HEK293 (cell line): ENCODE measurements at regions not wholly inside any gene's neighbourhood (a gene's known extent, or its start where the extent isn't known, plus 50 kb on each side); places are given as distances from the start of the nearest gene placed in this dataset.

Experiments
- CTCF ChIA-PET: fragments of 350-600 bp; formaldehyde crosslinking; extraction: SDS; loops from one replicate; lab custom pipeline; 2021; ENCODE audit warnings: antibody characterized with exemption; lab: Yijun Ruan, JAX
- POLR2A ChIA-PET: fragments of 300-600 bp; formaldehyde crosslinking; extraction: SDS; loops from one replicate; lab custom pipeline; 2020; ENCODE audit warnings: antibody characterized with exemption, inconsistent platforms; lab: Yijun Ruan, JAX
- H3K27ac ChIP-seq: fragments of 200-500 bp; sonication (Bioruptor generic); 2 replicates; pipeline ENCODE4 v1.5.1; 2014; ENCODE audit warnings: low read depth, low read length, control low read depth, inconsistent platforms; ENCODE audit errors: extremely low read depth
- H3K36me3 ChIP-seq, 2 experiments: fragments of 200-500 bp in 1 of 2; sonication (Bioruptor generic) in 1 of 2; 1 replicate in 1 of 2; 2 replicates in 1 of 2; pipeline ENCODE4 v1.5.1; 2014 to 2017; ENCODE audit warnings: inconsistent platforms in 2 of 2, low read length in 2 of 2; ENCODE audit not compliant: control insufficient read depth in 2 of 2, insufficient read depth in 1 of 2
- H3K4me1 ChIP-seq: fragments of 200-500 bp; sonication (Bioruptor generic); 2 replicates; pipeline ENCODE4 v1.5.1; 2014; ENCODE audit warnings: mild to moderate bottlenecking, low read length, inconsistent platforms; ENCODE audit not compliant: control insufficient read depth, insufficient read depth
- H3K4me3 ChIP-seq: 2 replicates; pipeline ENCODE4 v1.5.1; 2011; ENCODE audit warnings: low read depth, mild to moderate bottlenecking, control low read depth, low read length, moderate library complexity
- H3K9me3 ChIP-seq: fragments of 200-500 bp; sonication (Bioruptor generic); 2 replicates; pipeline ENCODE4 v1.5.1; 2014; ENCODE audit warnings: low read depth, low read length, inconsistent platforms; ENCODE audit not compliant: control insufficient read depth, insufficient read depth
- GLI2 ChIP-seq: fragments of 450-650 bp; formaldehyde crosslinking; IDR thresholded peaks from 2 replicates; pipeline ENCODE4; 2017; ENCODE audit warnings: missing biosample characterization, missing genetic modification characterization, low read depth, borderline replicate concordance
- HOXA7 ChIP-seq: sonication (generic); formaldehyde crosslinking; IDR thresholded peaks from 2 replicates; pipeline ENCODE4 v1.8.1; 2022; ENCODE audit warnings: missing genetic modification reagents, borderline replicate concordance
- OSR2 ChIP-seq: fragments of 450-650 bp; formaldehyde crosslinking; IDR thresholded peaks from 2 replicates; pipeline ENCODE4 v1.5.1; 2016; ENCODE audit warnings: missing biosample characterization, missing genetic modification characterization
- PRDM10 ChIP-seq: fragments of 450-650 bp; formaldehyde crosslinking; IDR thresholded peaks from 2 replicates; pipeline ENCODE4 v1.5.1; 2016; ENCODE audit warnings: missing biosample characterization, missing genetic modification characterization
- YY2 ChIP-seq: fragments of 450-650 bp; formaldehyde crosslinking; IDR thresholded peaks from 2 replicates; pipeline ENCODE4 v1.5.1; 2016; ENCODE audit warnings: missing biosample characterization, missing genetic modification characterization
- ZBTB21 ChIP-seq: fragments of 450-650 bp; formaldehyde crosslinking; IDR thresholded peaks from 2 replicates; pipeline ENCODE4 v1.5.1; 2017; ENCODE audit warnings: missing biosample characterization, missing genetic modification characterization
- ZBTB8A ChIP-seq: fragments of 450-650 bp; formaldehyde crosslinking; IDR thresholded peaks from 2 replicates; pipeline ENCODE4 v1.5.1; 2016; ENCODE audit warnings: missing biosample characterization, missing genetic modification characterization
- ZFP37 ChIP-seq: fragments of 450-650 bp; formaldehyde crosslinking; IDR thresholded peaks from 2 replicates; pipeline ENCODE4 v1.5.1; 2016; ENCODE audit warnings: missing biosample characterization, missing genetic modification characterization
- ZNF19 ChIP-seq: fragments of 450-650 bp; formaldehyde crosslinking; IDR thresholded peaks from 2 replicates; pipeline ENCODE4; 2016; ENCODE audit warnings: missing biosample characterization, missing genetic modification characterization, low read depth
- ZNF202 ChIP-seq: fragments of 450-650 bp; formaldehyde crosslinking; IDR thresholded peaks from 2 replicates; pipeline ENCODE4 v1.5.1; 2016; ENCODE audit warnings: missing biosample characterization, missing genetic modification characterization, borderline replicate concordance
- ZNF223 ChIP-seq: fragments of 450-650 bp; formaldehyde crosslinking; IDR thresholded peaks from 2 replicates; pipeline ENCODE4 v1.5.1; 2016; ENCODE audit warnings: missing biosample characterization, missing genetic modification characterization
- ZNF280C ChIP-seq: fragments of 450-650 bp; formaldehyde crosslinking; IDR thresholded peaks from 2 replicates; pipeline ENCODE4 v1.5.1; 2016; ENCODE audit warnings: missing biosample characterization, missing genetic modification characterization
- ZNF391 ChIP-seq: fragments of 450-650 bp; formaldehyde crosslinking; IDR thresholded peaks from 2 replicates; pipeline ENCODE4 v1.5.1; 2016; ENCODE audit warnings: low read depth, missing biosample characterization, missing genetic modification characterization, borderline replicate concordance
- ZNF426 ChIP-seq: fragments of 450-650 bp; formaldehyde crosslinking; IDR thresholded peaks from 2 replicates; pipeline ENCODE4 v1.5.1; 2017; ENCODE audit warnings: missing biosample characterization, missing genetic modification characterization, mild to moderate bottlenecking, inconsistent platforms, moderate library complexity
- ZNF521 ChIP-seq: fragments of 450-650 bp; formaldehyde crosslinking; IDR thresholded peaks from 2 replicates; pipeline ENCODE4 v1.5.1; 2017; ENCODE audit warnings: missing biosample characterization, mild to moderate bottlenecking, missing genetic modification characterization
- ZNF549 ChIP-seq: fragments of 450-650 bp; IDR thresholded peaks from 2 replicates; pipeline ENCODE4 v1.5.1; 2018; ENCODE audit warnings: missing biosample characterization, missing genetic modification characterization, mild to moderate bottlenecking, inconsistent platforms, moderate library complexity
- ZNF585B ChIP-seq: fragments of 450-650 bp; formaldehyde crosslinking; IDR thresholded peaks from 2 replicates; pipeline ENCODE4 v1.5.1; 2016; ENCODE audit warnings: missing biosample characterization, missing genetic modification characterization
- ZNF600 ChIP-seq: fragments of 450-650 bp; formaldehyde crosslinking; IDR thresholded peaks from 2 replicates; pipeline ENCODE4 v1.5.1; 2016; ENCODE audit warnings: missing biosample characterization, missing genetic modification characterization
- ZNF610 ChIP-seq: fragments of 450-650 bp; formaldehyde crosslinking; IDR thresholded peaks from 2 replicates; pipeline ENCODE4 v1.5.1; 2016; ENCODE audit warnings: missing biosample characterization, missing genetic modification characterization, borderline replicate concordance
- TF ChIP-seq, protein P1 (sequence below): fragments of 450-650 bp; formaldehyde crosslinking; IDR thresholded peaks from 2 replicates; pipeline ENCODE4 v1.5.1; 2016; ENCODE audit warnings: missing biosample characterization, missing genetic modification characterization
- TF ChIP-seq, protein P2 (sequence below): fragments of 450-650 bp; formaldehyde crosslinking; IDR thresholded peaks from 2 replicates; pipeline ENCODE4 v1.5.1; 2016; ENCODE audit warnings: missing biosample characterization, missing genetic modification characterization
- TF ChIP-seq, protein P3 (sequence below): fragments of 450-650 bp; formaldehyde crosslinking; IDR thresholded peaks from 2 replicates; pipeline ENCODE4 v1.5.1; 2016; ENCODE audit warnings: missing biosample characterization, missing genetic modification characterization, borderline replicate concordance
- TF ChIP-seq, protein P4 (sequence below): fragments of 450-650 bp; formaldehyde crosslinking; IDR thresholded peaks from 2 replicates; pipeline ENCODE4 v1.5.1; 2016; ENCODE audit warnings: missing biosample characterization, missing genetic modification characterization

DNA sequence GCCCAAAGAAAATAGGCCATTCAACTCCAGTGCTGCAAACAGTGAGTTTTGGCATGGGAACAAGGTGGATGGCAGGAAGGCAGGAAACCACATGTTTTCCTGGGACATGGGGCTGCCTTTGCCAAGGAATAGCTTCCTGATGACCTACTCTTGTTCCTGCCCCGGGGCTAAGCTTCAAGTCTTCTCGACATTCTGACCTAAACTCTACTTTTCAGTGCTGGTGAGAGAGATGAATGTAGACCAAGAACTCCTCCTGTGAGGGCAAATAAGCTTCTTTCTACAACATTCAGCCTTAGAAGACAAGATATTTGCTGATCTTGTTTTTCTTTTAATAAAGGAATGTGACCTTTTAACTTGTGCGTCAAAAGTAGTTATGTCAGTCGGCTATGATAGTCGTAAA is 199.0 kb downstream of the GPR37 start (continued):
- TF ChIP-seq, protein P1, sequence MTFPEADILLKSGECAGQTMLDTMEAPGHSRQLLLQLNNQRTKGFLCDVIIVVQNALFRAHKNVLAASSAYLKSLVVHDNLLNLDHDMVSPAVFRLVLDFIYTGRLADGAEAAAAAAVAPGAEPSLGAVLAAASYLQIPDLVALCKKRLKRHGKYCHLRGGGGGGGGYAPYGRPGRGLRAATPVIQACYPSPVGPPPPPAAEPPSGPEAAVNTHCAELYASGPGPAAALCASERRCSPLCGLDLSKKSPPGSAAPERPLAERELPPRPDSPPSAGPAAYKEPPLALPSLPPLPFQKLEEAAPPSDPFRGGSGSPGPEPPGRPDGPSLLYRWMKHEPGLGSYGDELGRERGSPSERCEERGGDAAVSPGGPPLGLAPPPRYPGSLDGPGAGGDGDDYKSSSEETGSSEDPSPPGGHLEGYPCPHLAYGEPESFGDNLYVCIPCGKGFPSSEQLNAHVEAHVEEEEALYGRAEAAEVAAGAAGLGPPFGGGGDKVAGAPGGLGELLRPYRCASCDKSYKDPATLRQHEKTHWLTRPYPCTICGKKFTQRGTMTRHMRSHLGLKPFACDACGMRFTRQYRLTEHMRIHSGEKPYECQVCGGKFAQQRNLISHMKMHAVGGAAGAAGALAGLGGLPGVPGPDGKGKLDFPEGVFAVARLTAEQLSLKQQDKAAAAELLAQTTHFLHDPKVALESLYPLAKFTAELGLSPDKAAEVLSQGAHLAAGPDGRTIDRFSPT (tag by site-specific recombination): no peak
- no peak for TF ChIP-seq ZNF202 (tag by site-specific recombination)
- TF ChIP-seq ZNF426: no peak
- no peak for TF ChIP-seq ZNF549 (tag by site-specific recombination)
- TF ChIP-seq ZNF223 (tag by site-specific recombination): no peak
- no peak for TF ChIP-seq ZNF521 (tag by site-specific recombination)
- TF ChIP-seq, protein P2, sequence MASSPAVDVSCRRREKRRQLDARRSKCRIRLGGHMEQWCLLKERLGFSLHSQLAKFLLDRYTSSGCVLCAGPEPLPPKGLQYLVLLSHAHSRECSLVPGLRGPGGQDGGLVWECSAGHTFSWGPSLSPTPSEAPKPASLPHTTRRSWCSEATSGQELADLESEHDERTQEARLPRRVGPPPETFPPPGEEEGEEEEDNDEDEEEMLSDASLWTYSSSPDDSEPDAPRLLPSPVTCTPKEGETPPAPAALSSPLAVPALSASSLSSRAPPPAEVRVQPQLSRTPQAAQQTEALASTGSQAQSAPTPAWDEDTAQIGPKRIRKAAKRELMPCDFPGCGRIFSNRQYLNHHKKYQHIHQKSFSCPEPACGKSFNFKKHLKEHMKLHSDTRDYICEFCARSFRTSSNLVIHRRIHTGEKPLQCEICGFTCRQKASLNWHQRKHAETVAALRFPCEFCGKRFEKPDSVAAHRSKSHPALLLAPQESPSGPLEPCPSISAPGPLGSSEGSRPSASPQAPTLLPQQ (tag by site-specific recombination): no peak

DNA sequence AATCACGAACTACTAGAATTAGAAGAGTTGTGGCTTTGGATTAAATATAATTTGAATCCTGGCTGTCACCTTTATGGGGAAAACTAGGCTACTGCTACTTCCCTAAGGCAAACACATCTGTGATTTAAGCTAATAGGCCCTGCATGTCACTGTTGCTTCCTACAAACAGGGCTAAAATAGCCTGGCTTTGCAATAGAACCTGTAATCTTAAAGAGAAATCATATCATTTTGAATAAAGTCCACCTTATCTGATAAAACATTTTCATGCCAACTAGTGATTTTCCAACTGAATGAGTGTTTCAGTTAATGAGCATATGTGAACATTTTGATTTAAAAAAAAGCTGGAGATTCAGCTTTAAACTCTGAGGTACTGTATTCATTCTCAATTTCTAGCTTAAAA is 208.0 kb downstream of the GPR37 start:
- Histone ChIP-seq H3K36me3 (no peaks in the 10 kb centered on the region), H3K4me1 (no peaks in the 10 kb centered on the region), H3K4me3 (no peak overlapping the region), H3K27ac (no peak overlapping the region), H3K9me3 (no peaks in the 10 kb centered on the region)
- CTCF ChIA-PET: no interaction called here
- POLR2A ChIA-PET: no interaction called here
- TF ChIP-seq ZFP37: no peak
- TF ChIP-seq YY2 (tag by site-specific recombination): no peak
- TF ChIP-seq PRDM10 (tag by site-specific recombination): no peak
- TF ChIP-seq ZNF600: no peak
- no peak for TF ChIP-seq ZBTB8A (tag by site-specific recombination)
- TF ChIP-seq GLI2: no peak
- TF ChIP-seq, protein P3, sequence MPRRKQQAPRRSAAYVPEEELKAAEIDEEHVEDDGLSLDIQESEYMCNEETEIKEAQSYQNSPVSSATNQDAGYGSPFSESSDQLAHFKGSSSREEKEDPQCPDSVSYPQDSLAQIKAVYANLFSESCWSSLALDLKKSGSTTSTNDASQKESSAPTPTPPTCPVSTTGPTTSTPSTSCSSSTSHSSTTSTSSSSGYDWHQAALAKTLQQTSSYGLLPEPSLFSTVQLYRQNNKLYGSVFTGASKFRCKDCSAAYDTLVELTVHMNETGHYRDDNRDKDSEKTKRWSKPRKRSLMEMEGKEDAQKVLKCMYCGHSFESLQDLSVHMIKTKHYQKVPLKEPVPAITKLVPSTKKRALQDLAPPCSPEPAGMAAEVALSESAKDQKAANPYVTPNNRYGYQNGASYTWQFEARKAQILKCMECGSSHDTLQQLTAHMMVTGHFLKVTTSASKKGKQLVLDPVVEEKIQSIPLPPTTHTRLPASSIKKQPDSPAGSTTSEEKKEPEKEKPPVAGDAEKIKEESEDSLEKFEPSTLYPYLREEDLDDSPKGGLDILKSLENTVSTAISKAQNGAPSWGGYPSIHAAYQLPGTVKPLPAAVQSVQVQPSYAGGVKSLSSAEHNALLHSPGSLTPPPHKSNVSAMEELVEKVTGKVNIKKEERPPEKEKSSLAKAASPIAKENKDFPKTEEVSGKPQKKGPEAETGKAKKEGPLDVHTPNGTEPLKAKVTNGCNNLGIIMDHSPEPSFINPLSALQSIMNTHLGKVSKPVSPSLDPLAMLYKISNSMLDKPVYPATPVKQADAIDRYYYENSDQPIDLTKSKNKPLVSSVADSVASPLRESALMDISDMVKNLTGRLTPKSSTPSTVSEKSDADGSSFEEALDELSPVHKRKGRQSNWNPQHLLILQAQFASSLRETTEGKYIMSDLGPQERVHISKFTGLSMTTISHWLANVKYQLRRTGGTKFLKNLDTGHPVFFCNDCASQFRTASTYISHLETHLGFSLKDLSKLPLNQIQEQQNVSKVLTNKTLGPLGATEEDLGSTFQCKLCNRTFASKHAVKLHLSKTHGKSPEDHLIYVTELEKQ (tag by site-specific recombination): no peak
- TF ChIP-seq OSR2 (tag by site-specific recombination): no peak
- no peak for TF ChIP-seq ZNF391
- TF ChIP-seq ZNF280C (tag by site-specific recombination): no peak
- no peak for TF ChIP-seq ZNF585B (tag by site-specific recombination)
- TF ChIP-seq, protein P4, sequence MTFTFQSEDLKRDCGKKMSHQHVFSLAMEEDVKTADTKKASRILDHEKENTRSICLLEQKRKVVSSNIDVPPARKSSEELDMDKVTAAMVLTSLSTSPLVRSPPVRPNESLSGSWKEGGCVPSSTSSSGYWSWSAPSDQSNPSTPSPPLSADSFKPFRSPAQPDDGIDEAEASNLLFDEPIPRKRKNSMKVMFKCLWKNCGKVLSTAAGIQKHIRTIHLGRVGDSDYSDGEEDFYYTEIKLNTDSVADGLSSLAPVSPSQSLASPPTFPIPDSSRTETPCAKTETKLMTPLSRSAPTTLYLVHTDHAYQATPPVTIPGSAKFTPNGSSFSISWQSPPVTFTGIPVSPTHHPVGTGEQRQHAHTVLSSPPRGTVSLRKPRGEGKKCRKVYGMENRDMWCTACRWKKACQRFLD (tag by site-specific recombination): no peak
- no peak for TF ChIP-seq HOXA7 (CRISPR knock-in tag)
- TF ChIP-seq ZNF610 (tag by site-specific recombination): no peak
- no peak for TF ChIP-seq ZBTB21 (tag by site-specific recombination)
- TF ChIP-seq ZNF19 (tag by site-specific recombination): no peak
